Activated naive CD4-positive, alpha-beta T cell treated with anti-CD3 and anti-CD28 coated beads for 36 hours (primary cell): ENCODE measurements at regions not wholly inside any gene's neighbourhood (a gene's known extent, or its start where the extent isn't known, plus 50 kb on each side); places are given as distances from the start of the nearest gene placed in this dataset.

Experiments
- CTCF ChIA-PET: fragments of 350-600 bp; sonication (Branson Sonifier 250); formaldehyde crosslinking; loops from one replicate; lab custom pipeline; 2021; ENCODE audit warnings: antibody characterized with exemption; lab: Charles Lee
- DNase-seq: peaks from one replicate; pipeline ENCODE4 v3.0.0-alpha.2; 2020
- H3K27ac Mint-ChIP-seq: one replicate; pipeline ENCODE4 v1.8.0; 2021; ENCODE audit warnings: mild to moderate bottlenecking, mixed read lengths
- H3K27me3 Mint-ChIP-seq: one replicate; pipeline ENCODE4 v1.8.0; 2021; ENCODE audit warnings: low read depth, mixed read lengths
- H3K36me3 Mint-ChIP-seq: one replicate; pipeline ENCODE4 v1.8.0; 2021; ENCODE audit warnings: low read depth, mixed read lengths
- H3K4me1 Mint-ChIP-seq: one replicate; pipeline ENCODE4 v1.8.0; 2021; ENCODE audit warnings: low read depth, mixed read lengths
- H3K4me3 Mint-ChIP-seq: one replicate; pipeline ENCODE4 v1.8.0; 2021; ENCODE audit warnings: mild to moderate bottlenecking, moderate library complexity, mixed read lengths
- H3K9me3 Mint-ChIP-seq: one replicate; pipeline ENCODE4 v1.8.0; 2021; ENCODE audit warnings: mixed read lengths
- intact Hi-C: fragments of 100-400 bp; cut with micrococcal nuclease; formaldehyde crosslinking; loops from one replicate; pipeline ENCODE4 v1.15.1; 2023

- no peaks in the 10 kb centered on the region for H3K27me3 Mint-ChIP-seq
- no peaks in the 10 kb centered on the region for H3K36me3 Mint-ChIP-seq
- no peak overlapping the region for H3K4me3 Mint-ChIP-seq
- CTCF ChIA-PET = interaction anchor here (0.6 kb wide), 1 partner anchor 78 kb away, joined by 3 read pairs; no protein-coding TSS in a partner anchor
- H3K27ac Mint-ChIP-seq = no peak overlapping the region
- no peaks in the 10 kb centered on the region for H3K4me1 Mint-ChIP-seq
- DNase-seq = no peak
- H3K9me3 Mint-ChIP-seq = no peaks in the 10 kb centered on the region
- intact Hi-C loops = no loop called here
These were observed 828.7 kb downstream of the BCL11A start for GRCh38 chr2:59724746-59725145.

- Mint-ChIP-seq H3K9me3 (no peaks in the 10 kb centered on the region), H3K4me1 (no peaks in the 10 kb centered on the region), H3K27ac (no peak overlapping the region), H3K36me3 (no peaks in the 10 kb centered on the region), H3K4me3 (no peak overlapping the region), H3K27me3 (peaks cover 3% of the 10 kb centered on the region)
- DNase-seq = no peak
- intact Hi-C loops = no loop called here
- CTCF ChIA-PET = no interaction called here
These were observed 833.1 kb downstream of the BCL11A start for GRCh38 chr2:59720296-59720866.

- no peak for DNase-seq
- no peaks in the 10 kb centered on the region for H3K36me3 Mint-ChIP-seq
- H3K4me1 Mint-ChIP-seq = no peaks in the 10 kb centered on the region
- CTCF ChIA-PET = no interaction called here
- H3K9me3 Mint-ChIP-seq = no peaks in the 10 kb centered on the region
- intact Hi-C loops = no loop called here
- peaks cover 6% of the 10 kb centered on the region for H3K27me3 Mint-ChIP-seq
- no peak overlapping the region for H3K4me3 Mint-ChIP-seq
- H3K27ac Mint-ChIP-seq = no peak overlapping the region
These were observed 839.9 kb downstream of the BCL11A start for GRCh38 chr2:59713577-59713976.

GRCh38 chr2:59711121-59711520 is 842.3 kb downstream of the BCL11A start:
- intact Hi-C loops = no loop called here
- CTCF ChIA-PET = no interaction called here
- no peak overlapping the region for H3K27ac Mint-ChIP-seq
- no peak overlapping the region for H3K4me3 Mint-ChIP-seq
- H3K9me3 Mint-ChIP-seq = no peaks in the 10 kb centered on the region
- no peak for DNase-seq
- no peaks in the 10 kb centered on the region for H3K4me1 Mint-ChIP-seq
- H3K27me3 Mint-ChIP-seq = peaks cover 3% of the 10 kb centered on the region
- no peaks in the 10 kb centered on the region for H3K36me3 Mint-ChIP-seq

- no peaks in the 10 kb centered on the region for H3K36me3 Mint-ChIP-seq
- no peak for DNase-seq
- CTCF ChIA-PET = no interaction called here
- no peak overlapping the region for H3K27ac Mint-ChIP-seq
- H3K4me1 Mint-ChIP-seq = no peaks in the 10 kb centered on the region
- H3K27me3 Mint-ChIP-seq = peaks cover 3% of the 10 kb centered on the region
- intact Hi-C loops = no loop called here
- H3K4me3 Mint-ChIP-seq = no peak overlapping the region
- peaks cover 4% of the 10 kb centered on the region for H3K9me3 Mint-ChIP-seq
These were observed 846.7 kb downstream of the BCL11A start for GRCh38 chr2:59706729-59707128.

- intact Hi-C loops = no loop called here
- no peaks in the 10 kb centered on the region for H3K4me1 Mint-ChIP-seq
- no peaks in the 10 kb centered on the region for H3K36me3 Mint-ChIP-seq
- peaks cover 4% of the 10 kb centered on the region for H3K9me3 Mint-ChIP-seq
- no peak overlapping the region for H3K4me3 Mint-ChIP-seq
- DNase-seq = no peak
- peaks cover 3% of the 10 kb centered on the region for H3K27me3 Mint-ChIP-seq
- H3K27ac Mint-ChIP-seq = no peak overlapping the region
- CTCF ChIA-PET = no interaction called here
These were observed 849.7 kb downstream of the BCL11A start for GRCh38 chr2:59703796-59704195.

GRCh38 chr2:59702026-59702425 is 851.4 kb downstream of the BCL11A start:
- Mint-ChIP-seq H3K36me3 (no peaks in the 10 kb centered on the region), H3K4me3 (no peak overlapping the region), H3K27me3 (peaks cover 3% of the 10 kb centered on the region), H3K9me3 (peaks cover 4% of the 10 kb centered on the region), H3K4me1 (no peaks in the 10 kb centered on the region), H3K27ac (no peak overlapping the region)
- no peak for DNase-seq
- CTCF ChIA-PET = interaction anchor here (0.8 kb wide), 1 partner anchor 120 kb away, joined by 3 read pairs; no protein-coding TSS in a partner anchor
- intact Hi-C loops = no loop called here

- no peak overlapping the region for H3K27ac Mint-ChIP-seq
- CTCF ChIA-PET = no interaction called here
- no peak overlapping the region for H3K4me3 Mint-ChIP-seq
- no peaks in the 10 kb centered on the region for H3K36me3 Mint-ChIP-seq
- DNase-seq = no peak
- H3K9me3 Mint-ChIP-seq = peaks cover 4% of the 10 kb centered on the region
- H3K4me1 Mint-ChIP-seq = no peaks in the 10 kb centered on the region
- H3K27me3 Mint-ChIP-seq = peaks cover 3% of the 10 kb centered on the region
- intact Hi-C loops = no loop called here
These were observed 852.0 kb downstream of the BCL11A start for GRCh38 chr2:59701271-59701994.

- H3K9me3 Mint-ChIP-seq = peaks cover 8% of the 10 kb centered on the region
- no peak for DNase-seq
- H3K27ac Mint-ChIP-seq = no peak overlapping the region
- intact Hi-C loops = no loop called here
- H3K36me3 Mint-ChIP-seq = no peaks in the 10 kb centered on the region
- H3K27me3 Mint-ChIP-seq = no peaks in the 10 kb centered on the region
- no peak overlapping the region for H3K4me3 Mint-ChIP-seq
- no peaks in the 10 kb centered on the region for H3K4me1 Mint-ChIP-seq
- CTCF ChIA-PET = no interaction called here
These were observed 859.3 kb downstream of the BCL11A start for GRCh38 chr2:59694176-59694575.

- intact Hi-C loops = no loop called here
- Mint-ChIP-seq H3K27me3 (no peaks in the 10 kb centered on the region), H3K27ac (no peak overlapping the region), H3K9me3 (peaks cover 8% of the 10 kb centered on the region), H3K36me3 (no peaks in the 10 kb centered on the region), H3K4me3 (no peak overlapping the region), H3K4me1 (no peaks in the 10 kb centered on the region)
- no peak for DNase-seq
- CTCF ChIA-PET = no interaction called here
These were observed 860.1 kb downstream of the BCL11A start for GRCh38 chr2:59693231-59693959.

- H3K4me3 Mint-ChIP-seq = no peak overlapping the region
- CTCF ChIA-PET = no interaction called here
- intact Hi-C loops = no loop called here
- no peak overlapping the region for H3K27ac Mint-ChIP-seq
- peaks cover 3% of the 10 kb centered on the region for H3K27me3 Mint-ChIP-seq
- DNase-seq = no peak
- H3K4me1 Mint-ChIP-seq = no peaks in the 10 kb centered on the region
- peaks cover 8% of the 10 kb centered on the region for H3K9me3 Mint-ChIP-seq
- no peaks in the 10 kb centered on the region for H3K36me3 Mint-ChIP-seq
These were observed 861.8 kb downstream of the BCL11A start for GRCh38 chr2:59691518-59692190.

- intact Hi-C loops = no loop called here
These were observed 862.6 kb downstream of the BCL11A start for GRCh38 chr2:59690849-59691248.

More at GRCh38 chr2:59690849-59691248, 862.6 kb downstream of the BCL11A start:
- Mint-ChIP-seq H3K27ac (no peak overlapping the region), H3K36me3 (no peaks in the 10 kb centered on the region), H3K4me3 (no peak overlapping the region), H3K27me3 (peaks cover 3% of the 10 kb centered on the region), H3K9me3 (peaks cover 8% of the 10 kb centered on the region), H3K4me1 (no peaks in the 10 kb centered on the region)
- CTCF ChIA-PET = no interaction called here
- no peak for DNase-seq
